Kidney (tissue), 13 donors: ENCODE measurements at regions not wholly inside any gene's neighbourhood (a gene's known extent, or its start where the extent isn't known, plus 50 kb on each side); places are given as distances from the start of the nearest gene placed in this dataset.

Experiments used
- DNase-seq, 5 donors: peaks; one replicate each; pipeline ENCODE4 v3.0.0-alpha.2; 2013 to 2020
- FAIRE-seq: peaks from 2 replicates; lab custom pipeline; 2012; peaks lifted over from hg19 to GRCh38; lab: Jason Lieb, UNC
- H3K27ac ChIP-seq, 2 donors: one replicate each; pipeline ENCODE4 v1.7.0; 2013; ENCODE audit warnings: low read depth in 2 of 2, low read length in 2 of 2, inconsistent platforms in 1 of 2
- H3K27me3 ChIP-seq: one replicate; pipeline ENCODE4 v1.7.1; 2013; ENCODE audit warnings: low read length, inconsistent platforms; ENCODE audit not compliant: control insufficient read depth, insufficient read depth
- H3K36me3 ChIP-seq, 3 donors: one replicate each; pipeline versions ENCODE4 v1.7.0 to v1.7.1; 2013; ENCODE audit warnings: low read length in 3 of 3, control low read depth in 1 of 3, inconsistent platforms in 1 of 3; ENCODE audit not compliant: insufficient read depth in 3 of 3, control insufficient read depth in 2 of 3
- H3K4me1 ChIP-seq, 3 donors: one replicate each; pipeline versions ENCODE4 v1.7.0 to v1.7.1; 2013; ENCODE audit warnings: low read length in 3 of 3, inconsistent platforms in 1 of 3, low read depth in 1 of 3; ENCODE audit not compliant: control insufficient read depth in 2 of 3, insufficient read depth in 2 of 3
- H3K4me3 ChIP-seq, 3 donors: one replicate each; pipeline versions ENCODE4 v1.7.0 to v1.8.1; 2013; ENCODE audit warnings: low read length in 3 of 3, control low read depth in 1 of 3, inconsistent platforms in 1 of 3
- H3K9ac ChIP-seq, 3 donors: one replicate each; pipeline versions ENCODE4 v1.7.0 to v1.7.1; 2013; ENCODE audit warnings: low read length in 3 of 3, control low read depth in 1 of 3, inconsistent platforms in 1 of 3
- H3K9me3 ChIP-seq, 3 donors: one replicate each; pipeline versions ENCODE4 v1.7.0 to v1.7.1; 2013; ENCODE audit warnings: low read length in 3 of 3, control low read depth in 1 of 3, inconsistent platforms in 1 of 3; ENCODE audit not compliant: control insufficient read depth in 2 of 3, insufficient read depth in 1 of 3
- CTCF ChIP-seq: IDR thresholded peaks from 3 replicates; pipeline ENCODE4 v1.5.1; 2012; ENCODE audit warnings: mild to moderate bottlenecking, moderate library complexity, borderline replicate concordance; ENCODE audit not compliant: insufficient read depth; ENCODE audit errors: extremely low read depth
- intact Hi-C: fragments of 100-400 bp; cut with DNase I; formaldehyde crosslinking; loops from one replicate; pipeline ENCODE4 v1.11.1; 2022
- donor health status: control.
- donor health status: control.
- donor health status: control.
- donor health status: control.
- donor health status: control.
- donor health status: DM: yes; HTN: yes; CAD: no.
- donor health status: Normal renal cell carcinoma (clear cell type).

GRCh38 chr9:91144769-91145168 is 216.9 kb downstream of the AUH start:
- no peak overlapping the region for H3K4me3 ChIP-seq
- no peak for TF ChIP-seq CTCF
- no peaks in the 10 kb centered on the region for H3K9me3 ChIP-seq
- no peak for DNase-seq
- no peaks in the 10 kb centered on the region for H3K36me3 ChIP-seq
- FAIRE-seq, result no peak
- no peaks in the 10 kb centered on the region for H3K4me1 ChIP-seq
- no peak overlapping the region for H3K9ac ChIP-seq
- H3K27ac ChIP-seq, result no peak overlapping the region
- intact Hi-C loops, result no loop called here
- H3K27me3 ChIP-seq, result no peaks in the 10 kb centered on the region

GRCh38 chr9:91145496-91145895 is 216.2 kb downstream of the AUH start:
- TF ChIP-seq CTCF, result no peak
- Histone ChIP-seq H3K9ac (no peak overlapping the region), H3K9me3 (no peaks in the 10 kb centered on the region), H3K27ac (no peak overlapping the region), H3K27me3 (no peaks in the 10 kb centered on the region), H3K36me3 (no peaks in the 10 kb centered on the region), H3K4me1 (no peaks in the 10 kb centered on the region), H3K4me3 (no peak overlapping the region)
- FAIRE-seq, result no peak
- DNase-seq, result no peak
- intact Hi-C loops, result no loop called here

GRCh38 chr9:91146391-91147019 is 215.2 kb downstream of the AUH start:
- no peak for TF ChIP-seq CTCF
- H3K4me3 ChIP-seq, result no peak overlapping the region
- no peaks in the 10 kb centered on the region for H3K4me1 ChIP-seq
- H3K9me3 ChIP-seq, result no peaks in the 10 kb centered on the region
- FAIRE-seq (no peak), DNase-seq (no peak)
- H3K27me3 ChIP-seq, result no peaks in the 10 kb centered on the region
- H3K27ac ChIP-seq, result no peak overlapping the region
- no peak overlapping the region for H3K9ac ChIP-seq
- intact Hi-C loops, result no loop called here
- H3K36me3 ChIP-seq, result no peaks in the 10 kb centered on the region
